HG02678 (cell line): ENCODE measurements at regions not wholly inside any gene's neighbourhood (a gene's known extent, or its start where the extent isn't known, plus 50 kb on each side); places are given as distances from the start of the nearest gene placed in this dataset.

ENCODE experiments used
- ATAC-seq: cut with Tn5 transposase; IDR thresholded peaks from one replicate; pipeline ENCODE4 v1.9.1; 2021; ENCODE audit warnings: mild to moderate bottlenecking, moderate library complexity; ENCODE audit not compliant: unreplicated experiment

- ATAC-seq = no peak
Observed at GRCh38 chr3:170784406-170784805, 85.6 kb downstream of the RPL22L1 start.

GRCh38 chr3:170780955-170781354, 89.0 kb downstream of the RPL22L1 start:
- no peak for ATAC-seq

GRCh38 chr3:170780471-170780870, 89.5 kb downstream of the RPL22L1 start:
- no peak for ATAC-seq

DNA sequence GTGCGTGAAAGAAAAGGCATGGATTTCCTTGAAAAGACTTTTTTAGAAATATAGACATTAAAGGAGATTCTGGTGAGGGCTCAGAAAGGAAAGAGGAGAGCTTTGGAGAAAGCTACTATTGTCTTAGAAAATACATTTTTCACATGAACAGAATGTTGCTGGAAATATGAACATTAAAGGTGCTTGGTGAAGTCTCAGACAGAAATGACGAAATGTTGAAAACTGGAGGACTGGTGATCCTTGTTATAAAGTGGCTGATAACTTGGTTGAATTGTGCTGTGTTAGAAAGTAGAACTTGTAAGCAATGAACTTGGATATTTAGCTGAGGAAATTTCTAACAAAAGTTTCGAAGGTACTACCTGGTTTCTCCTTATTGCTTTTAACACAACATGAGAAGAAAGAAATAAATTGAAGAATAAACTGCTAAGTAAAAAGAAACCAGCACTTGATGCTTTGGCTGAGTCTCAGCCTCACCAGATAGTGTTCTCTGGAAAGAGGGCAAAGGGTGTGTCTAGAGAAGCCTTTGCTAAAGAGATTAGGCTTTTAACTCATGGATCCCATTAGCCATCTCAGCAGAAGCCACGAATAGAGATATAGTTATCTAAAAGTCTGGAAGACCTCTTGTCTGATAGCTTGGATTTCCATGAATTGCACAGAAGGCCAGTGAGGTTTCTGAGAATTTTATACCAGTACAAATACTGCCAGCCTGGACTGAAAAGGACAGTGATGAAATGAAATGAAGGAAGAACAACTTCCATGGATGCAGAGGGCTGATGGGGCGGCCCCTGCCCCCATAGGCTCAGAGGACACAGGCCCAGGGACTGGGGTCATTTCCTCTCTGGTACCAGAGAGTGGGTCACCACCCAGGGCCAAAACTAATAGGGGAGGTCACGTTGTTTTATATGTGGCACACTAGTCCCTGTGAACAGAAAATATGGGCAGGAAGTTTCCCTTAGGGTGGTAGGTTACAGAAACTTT, 91.5 kb downstream of the RPL22L1 start:
- ATAC-seq = no peak

DNA sequence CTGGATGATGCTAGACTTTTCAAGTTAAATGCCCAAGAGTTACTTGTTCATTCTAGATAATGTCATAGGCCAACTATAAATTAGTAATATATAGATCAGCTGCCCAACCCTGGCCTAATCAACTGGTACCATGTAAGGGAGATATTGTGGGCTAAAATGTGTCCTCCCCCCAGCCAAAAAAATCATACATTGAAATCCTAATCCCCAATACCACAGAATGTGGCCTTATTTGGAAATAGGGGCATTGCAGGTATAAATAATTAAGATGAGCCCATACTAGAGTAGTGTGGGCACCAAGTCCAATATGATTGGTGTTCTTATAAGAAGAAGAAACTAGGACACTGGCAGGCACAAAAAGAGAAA, 92.5 kb downstream of the RPL22L1 start:
- ATAC-seq = no peak

- no peak for ATAC-seq
Observed at GRCh38 chr3:170776887-170777563, 93.0 kb downstream of the RPL22L1 start.

DNA sequence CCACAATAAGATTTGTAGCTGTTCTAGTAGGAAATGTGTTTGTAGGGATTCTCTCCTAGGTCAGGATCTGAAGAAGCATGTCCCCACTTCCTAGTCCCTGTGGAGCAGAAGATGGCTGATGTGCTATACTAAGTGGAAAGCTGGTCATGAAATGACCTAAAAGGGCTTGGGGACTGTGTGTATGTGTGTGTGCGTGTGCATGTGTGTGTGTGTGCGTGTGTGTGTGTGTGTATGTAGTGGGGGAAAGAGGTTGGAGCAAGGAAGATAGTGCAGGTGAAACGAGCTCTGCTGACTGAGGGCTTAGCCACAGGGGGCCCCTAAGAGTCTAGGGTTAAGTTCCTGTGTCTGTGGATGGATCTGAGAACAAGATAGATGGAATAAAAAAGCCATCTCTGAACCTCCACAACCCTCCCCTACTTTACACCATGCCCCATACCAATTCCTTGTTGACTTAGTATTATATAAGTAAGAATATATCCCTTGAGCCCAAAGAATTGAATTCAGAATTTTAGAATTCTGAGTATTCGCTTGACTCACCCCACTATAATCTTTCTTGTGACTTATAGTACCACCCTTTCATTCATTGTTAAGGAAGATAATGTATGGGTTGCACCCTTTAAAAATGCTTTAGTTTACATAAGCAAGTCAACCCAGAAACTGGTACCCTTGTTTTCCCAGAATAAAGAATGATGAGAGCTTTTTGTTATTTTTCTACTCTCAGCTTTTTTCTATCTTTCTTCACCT, 96.1 kb downstream of the RPL22L1 start:
- no peak for ATAC-seq

GRCh38 chr3:170772175-170772574, 97.8 kb downstream of the RPL22L1 start:
- ATAC-seq = no peak

DNA sequence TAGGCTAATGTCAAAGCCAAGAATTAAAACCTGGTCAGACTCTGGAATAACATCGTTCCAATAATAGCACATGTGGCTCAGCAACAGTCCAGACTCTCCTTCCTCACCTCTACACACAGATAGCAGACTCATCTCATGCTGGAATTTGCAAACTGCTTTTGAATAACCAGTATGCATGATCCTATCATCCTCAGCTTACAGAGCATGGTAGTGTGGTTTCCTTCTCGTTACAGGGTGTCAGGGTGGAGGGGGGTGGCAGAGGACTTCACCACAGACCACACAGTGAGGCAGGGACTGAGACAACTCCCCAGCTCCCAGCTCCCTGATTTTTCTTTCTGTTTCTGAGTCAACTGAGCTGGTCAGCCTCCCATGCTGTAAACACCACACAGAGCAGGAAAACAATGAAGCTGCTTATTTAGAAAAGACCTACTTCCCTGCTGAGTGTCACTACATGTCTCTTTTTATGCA, 101.6 kb downstream of the RPL22L1 start:
- ATAC-seq = no peak

- no peak for ATAC-seq
Observed at GRCh38 chr3:170767576-170767941, 102.4 kb downstream of the RPL22L1 start.

DNA sequence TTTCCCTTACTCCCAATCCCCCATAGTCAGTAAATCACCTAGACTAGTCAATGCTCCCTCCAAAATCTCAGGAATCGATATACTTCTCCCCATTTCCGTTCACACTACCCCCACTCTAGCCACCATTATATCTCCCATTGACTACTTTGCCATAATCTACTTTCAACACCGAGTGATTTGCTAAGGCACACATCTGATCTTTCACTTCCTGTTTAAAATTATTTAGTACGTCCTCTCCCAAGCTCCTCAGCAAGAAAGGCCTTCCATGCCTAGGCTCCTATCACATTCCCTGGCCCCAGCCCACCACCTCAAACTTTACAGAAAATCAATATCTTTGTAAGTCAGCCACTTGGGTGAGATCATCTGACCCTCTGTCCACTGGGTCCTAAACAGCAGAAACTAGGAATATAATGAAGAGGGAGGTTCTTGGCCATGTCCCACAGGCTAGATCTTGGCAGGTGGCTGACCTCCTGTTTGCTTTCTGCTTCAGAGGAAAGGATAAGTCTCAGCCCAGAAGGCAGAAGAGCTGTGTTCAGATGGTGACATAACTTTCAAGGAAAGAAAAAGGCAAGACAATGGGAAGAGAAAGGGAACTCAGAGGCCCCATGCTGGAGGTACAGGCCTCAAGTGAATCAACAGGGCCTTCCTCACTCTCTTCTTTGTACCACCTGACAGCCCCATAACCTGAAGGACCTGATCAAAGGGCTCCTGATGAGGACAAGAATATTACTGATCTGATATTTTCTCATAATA, 103.0 kb downstream of the RPL22L1 start:
- no peak for ATAC-seq

DNA sequence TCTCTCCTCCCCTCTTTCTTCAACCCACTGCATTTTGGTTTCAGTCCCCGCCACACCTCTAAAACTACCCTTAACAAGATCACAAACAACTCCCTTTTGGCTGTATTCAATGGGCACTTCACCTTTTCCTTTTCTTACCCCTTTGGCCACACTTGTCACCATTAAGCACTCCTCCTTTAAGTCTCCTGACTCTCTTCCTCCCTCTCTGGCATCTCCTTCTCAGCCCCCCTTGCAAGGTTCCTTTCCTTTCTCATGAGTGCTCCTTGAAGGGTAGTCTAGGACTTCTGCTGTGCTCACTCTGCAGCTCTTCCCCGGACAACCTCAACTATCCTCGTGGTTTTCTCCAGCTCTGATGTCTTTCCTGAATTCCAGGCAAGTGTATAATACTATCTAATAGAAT, 103.7 kb downstream of the RPL22L1 start:
- no peak for ATAC-seq

DNA sequence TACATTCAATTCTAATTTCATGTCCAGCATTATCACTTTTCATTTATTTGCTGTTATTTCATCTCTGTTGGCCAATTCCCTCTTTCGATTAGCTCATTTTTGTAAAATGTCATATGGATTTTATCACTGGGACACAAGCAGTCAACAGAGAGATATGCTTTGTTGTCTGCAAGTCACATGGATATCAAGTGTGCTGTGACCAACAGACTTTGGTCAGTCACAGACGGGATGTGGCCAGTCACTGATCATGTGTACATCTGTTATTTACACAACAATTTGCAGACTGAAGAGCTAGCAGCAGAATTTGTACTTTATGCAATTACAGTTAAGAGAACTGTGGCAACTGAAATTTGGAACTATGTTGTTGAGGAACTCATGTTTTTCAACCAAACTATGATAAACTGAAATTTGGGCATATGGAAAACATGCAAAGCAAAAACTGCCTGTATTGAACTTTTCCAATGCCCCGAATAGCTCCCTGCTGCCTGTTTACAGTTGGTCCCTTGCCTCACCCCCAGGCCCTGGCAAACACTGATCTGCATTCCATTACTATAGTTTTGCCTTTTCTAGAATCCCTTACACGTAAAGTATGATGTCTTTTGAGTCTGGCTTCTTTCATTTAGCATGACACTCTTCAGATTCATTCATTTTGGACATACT, 104.4 kb downstream of the RPL22L1 start:
- ATAC-seq = no peak

DNA sequence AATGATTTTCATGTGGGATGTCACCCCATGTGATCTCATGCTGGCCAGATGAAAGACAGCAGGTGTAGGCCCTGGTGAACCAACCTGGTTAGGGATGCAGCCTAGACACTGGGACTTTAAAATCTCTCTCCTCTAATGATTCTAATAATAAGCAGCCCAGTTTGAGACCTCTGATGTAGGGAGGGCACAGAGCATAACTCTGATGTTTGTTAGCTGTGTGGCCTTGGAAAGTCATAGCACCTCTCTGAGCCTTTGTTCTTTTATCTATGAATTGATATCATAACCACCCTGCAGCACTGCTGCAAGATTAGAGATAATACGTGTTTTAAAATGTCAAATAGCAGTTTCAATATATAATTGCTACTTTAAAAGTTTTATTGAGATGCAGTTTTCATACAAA, 106.0 kb downstream of the RPL22L1 start:
- no peak for ATAC-seq

GRCh38 chr3:170762064-170762463, 107.9 kb downstream of the RPL22L1 start:
- no peak for ATAC-seq

DNA sequence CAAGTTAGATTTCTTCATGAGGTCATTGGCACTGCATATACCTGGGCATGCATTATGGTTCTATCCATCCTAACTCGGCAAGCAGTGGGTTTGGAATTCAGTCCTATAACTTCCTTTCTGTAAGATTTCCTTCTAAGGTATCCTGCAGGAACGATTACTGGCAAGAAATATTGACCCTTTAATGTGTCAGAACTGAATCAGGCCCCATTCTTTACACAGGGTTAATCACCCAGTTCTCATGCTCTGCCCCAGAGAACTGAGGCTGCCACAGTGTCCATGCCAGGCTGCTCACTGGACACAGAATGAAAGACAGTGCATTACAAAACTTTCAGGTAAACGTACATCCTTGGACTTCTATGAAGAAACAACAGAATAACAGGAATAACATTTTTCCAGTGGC, 108.9 kb downstream of the RPL22L1 start:
- no peak for ATAC-seq

GRCh38 chr3:170760174-170760526, 109.8 kb downstream of the RPL22L1 start:
- no peak for ATAC-seq

- ATAC-seq = no peak
Observed at GRCh38 chr3:170759511-170760173, 110.4 kb downstream of the RPL22L1 start.

- no peak for ATAC-seq
Observed at GRCh38 chr3:170757038-170757437, 113.0 kb downstream of the RPL22L1 start.

- no peak for ATAC-seq
Observed at GRCh38 chr3:170754311-170754693, 115.7 kb downstream of the RPL22L1 start.
